ENCODE measurements at regions not wholly inside any gene's neighbourhood (a gene's known extent, or its start where the extent isn't known, plus 50 kb on each side); places are given as distances from the start of the nearest gene placed in this dataset.

DNA sequence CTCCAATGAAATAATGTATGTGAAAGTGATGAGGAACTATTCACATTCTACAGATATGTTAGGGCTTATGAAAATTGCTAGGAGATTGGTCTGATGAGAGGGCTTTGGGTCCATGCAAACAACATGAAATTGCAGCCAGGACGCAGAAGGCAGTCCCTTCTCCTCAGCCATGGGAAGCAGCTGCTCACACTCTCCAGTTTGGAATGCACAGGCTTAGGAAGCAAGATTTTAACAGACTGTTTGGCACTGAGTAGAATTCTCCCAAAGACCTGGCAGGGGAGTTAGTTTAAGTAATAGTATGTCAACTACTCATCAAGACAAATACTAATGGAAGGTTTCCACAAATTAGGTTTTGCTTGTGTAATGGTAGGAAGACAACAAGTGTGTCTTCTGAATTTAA is 500.7 kb upstream of the ARRDC4 start:
- DNase-seq (no peak), ATAC-seq (no peak)
- no peaks in the 10 kb centered on the region for H3K9me3 ChIP-seq (ENCODE audit: control insufficient read depth, low read length, poor library complexity, severe bottlenecking)
- Mint-ChIP-seq H3K4me1 (no peaks in the 10 kb centered on the region), H3K36me3 (ENCODE audit: low read depth) (no peaks in the 10 kb centered on the region), H3K4me3 (no peak overlapping the region), H3K27me3 (no peaks in the 10 kb centered on the region), H3K27ac (no peak overlapping the region)

DNA sequence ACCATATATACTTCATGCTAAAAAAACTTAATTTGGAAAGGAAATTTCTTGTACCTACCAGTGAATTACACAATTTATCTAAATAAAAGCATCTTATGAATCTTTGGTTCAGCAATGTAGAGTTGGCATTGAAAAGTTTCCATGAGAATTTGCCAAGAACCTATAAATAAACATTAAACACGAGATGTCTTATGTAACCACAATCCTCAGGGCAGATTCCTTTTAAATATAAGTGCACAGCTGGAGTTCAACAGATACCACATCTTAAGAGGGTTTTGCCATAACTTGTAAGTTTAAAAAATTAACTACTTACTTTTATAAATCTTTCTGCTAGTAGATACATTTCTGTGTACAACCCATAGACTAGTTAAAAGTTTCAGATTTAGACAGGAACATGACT is 499.3 kb upstream of the ARRDC4 start:
- DNase-seq (no peak), ATAC-seq (no peak)
- Mint-ChIP-seq H3K4me3 (no peak overlapping the region), H3K27me3 (no peaks in the 10 kb centered on the region), H3K36me3 (ENCODE audit: low read depth) (no peaks in the 10 kb centered on the region), H3K4me1 (no peaks in the 10 kb centered on the region), H3K27ac (no peak overlapping the region)
- no peaks in the 10 kb centered on the region for H3K9me3 ChIP-seq (ENCODE audit: control insufficient read depth, low read length, poor library complexity, severe bottlenecking)

DNA sequence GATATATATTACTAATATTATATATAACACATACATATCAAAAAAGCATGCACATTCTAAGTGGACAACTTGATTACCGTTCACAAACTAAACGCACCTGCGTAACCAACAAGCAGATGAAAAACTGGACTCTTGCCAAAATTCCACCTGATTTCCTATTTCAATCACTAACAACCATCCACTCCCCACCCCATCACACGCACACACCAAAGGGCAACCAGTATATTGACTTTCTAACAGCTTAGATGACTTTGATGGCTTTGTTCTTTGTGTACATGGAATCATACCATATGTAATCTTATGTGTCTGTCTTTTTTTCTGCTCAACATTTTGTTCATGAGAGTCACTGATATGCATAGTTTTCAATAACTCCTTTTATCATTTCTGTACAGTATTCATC is 496.8 kb upstream of the ARRDC4 start:
- ATAC-seq (no peak), DNase-seq (no peak)
- no peaks in the 10 kb centered on the region for H3K27me3 Mint-ChIP-seq
- H3K4me1 Mint-ChIP-seq, result no peaks in the 10 kb centered on the region
- no peaks in the 10 kb centered on the region for H3K36me3 Mint-ChIP-seq (ENCODE audit: low read depth)
- no peak overlapping the region for H3K27ac Mint-ChIP-seq
- no peaks in the 10 kb centered on the region for H3K9me3 ChIP-seq (ENCODE audit: control insufficient read depth, low read length, poor library complexity, severe bottlenecking)
- H3K4me3 Mint-ChIP-seq, result no peak overlapping the region

DNA sequence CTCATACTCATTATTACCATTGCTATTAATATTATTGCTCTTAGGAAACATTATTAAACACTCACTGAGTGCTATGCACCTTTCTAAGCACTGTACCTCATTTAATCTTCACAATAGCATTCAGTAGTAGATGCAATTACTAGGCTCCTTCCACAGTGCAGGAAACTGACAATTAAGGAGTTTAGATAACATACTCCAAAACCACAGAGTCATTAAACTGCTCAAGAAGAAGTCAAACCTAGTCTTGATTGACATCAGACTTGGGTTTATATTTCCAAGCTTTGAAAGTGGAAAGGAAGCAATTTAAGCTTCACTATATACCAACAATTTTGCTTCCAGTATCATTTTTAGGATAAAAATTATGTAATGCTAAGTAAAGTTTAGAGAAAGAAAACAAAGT is 490.1 kb upstream of the ARRDC4 start:
- ATAC-seq (no peak), DNase-seq (no peak)
- Mint-ChIP-seq H3K4me3 (no peak overlapping the region), H3K36me3 (ENCODE audit: low read depth) (no peaks in the 10 kb centered on the region), H3K27ac (no peak overlapping the region), H3K4me1 (no peaks in the 10 kb centered on the region), H3K27me3 (no peaks in the 10 kb centered on the region)
- H3K9me3 ChIP-seq (ENCODE audit: control insufficient read depth, low read length, poor library complexity, severe bottlenecking), result no peaks in the 10 kb centered on the region

DNA sequence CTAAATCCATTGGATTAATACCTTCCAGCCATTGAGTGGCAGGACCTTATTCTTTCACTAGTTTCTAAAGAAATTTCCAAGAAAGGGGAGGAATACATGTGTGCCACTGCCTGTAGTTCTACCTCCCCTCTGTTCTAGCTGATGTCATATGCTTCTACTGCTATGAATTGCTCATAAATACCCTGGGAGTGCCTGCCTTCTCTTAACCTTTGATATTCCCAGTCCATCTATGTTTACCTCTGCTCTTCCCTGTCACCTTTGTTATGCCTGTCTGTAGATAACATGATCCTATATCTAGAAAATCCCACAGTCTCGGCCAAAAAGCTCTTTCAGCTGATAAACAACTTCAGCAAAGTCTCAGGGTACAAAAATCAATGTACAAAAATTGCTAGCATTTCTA is 486.9 kb upstream of the ARRDC4 start:
- Mint-ChIP-seq H3K27ac (no peak overlapping the region), H3K4me1 (no peaks in the 10 kb centered on the region), H3K36me3 (ENCODE audit: low read depth) (no peaks in the 10 kb centered on the region), H3K27me3 (no peaks in the 10 kb centered on the region), H3K4me3 (no peak overlapping the region)
- DNase-seq (no peak), ATAC-seq (no peak)
- H3K9me3 ChIP-seq (ENCODE audit: control insufficient read depth, low read length, poor library complexity, severe bottlenecking), result no peaks in the 10 kb centered on the region

DNA sequence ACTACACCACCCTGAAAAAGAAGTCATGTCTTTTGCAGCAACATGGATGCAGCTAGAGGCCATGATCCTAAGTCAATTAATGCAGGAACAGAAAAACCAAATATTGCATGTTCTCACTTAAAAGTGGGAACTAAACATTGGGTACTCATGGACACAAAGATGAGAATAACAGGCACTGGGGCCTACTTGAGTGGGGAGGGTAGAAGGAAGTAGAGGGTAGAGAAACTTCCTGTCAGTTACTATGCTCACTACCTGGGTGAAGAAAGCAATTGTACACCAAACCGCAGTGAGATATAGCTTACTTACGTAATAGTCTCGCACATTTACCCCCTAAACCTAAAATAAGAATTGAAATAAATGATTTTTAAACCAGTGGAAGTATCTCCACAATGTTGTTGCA is 480.5 kb upstream of the ARRDC4 start:
- Mint-ChIP-seq H3K27me3 (no peaks in the 10 kb centered on the region), H3K4me1 (no peaks in the 10 kb centered on the region), H3K36me3 (ENCODE audit: low read depth) (no peaks in the 10 kb centered on the region), H3K27ac (no peak overlapping the region), H3K4me3 (no peak overlapping the region)
- H3K9me3 ChIP-seq (ENCODE audit: control insufficient read depth, low read length, poor library complexity, severe bottlenecking), result no peaks in the 10 kb centered on the region
- ATAC-seq, result no peak
- no peak for DNase-seq

DNA sequence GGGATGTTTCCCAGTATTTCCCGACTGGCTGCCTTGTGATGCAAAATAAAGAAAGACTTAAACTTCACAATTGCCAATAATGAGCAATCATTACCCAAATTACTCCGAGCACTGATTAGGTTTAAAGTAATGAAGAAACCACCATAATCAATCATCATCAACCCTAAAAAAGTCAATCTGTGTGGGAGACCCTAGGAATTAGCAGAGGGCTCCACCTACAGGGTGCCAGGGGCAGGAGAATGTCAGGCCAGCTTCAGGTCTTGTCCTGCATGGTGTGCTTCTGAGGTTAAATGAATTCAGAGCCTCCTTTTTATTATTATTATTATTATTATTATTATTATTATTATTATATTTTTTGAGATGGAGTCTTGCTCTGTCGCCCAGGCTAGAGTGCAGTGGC is 478.0 kb upstream of the ARRDC4 start:
- ATAC-seq, result no peak
- no peak for DNase-seq
- no peaks in the 10 kb centered on the region for H3K9me3 ChIP-seq (ENCODE audit: control insufficient read depth, low read length, poor library complexity, severe bottlenecking)
- Mint-ChIP-seq H3K27ac (no peak overlapping the region), H3K36me3 (ENCODE audit: low read depth) (no peaks in the 10 kb centered on the region), H3K4me3 (no peak overlapping the region), H3K4me1 (no peaks in the 10 kb centered on the region), H3K27me3 (no peaks in the 10 kb centered on the region)

DNA sequence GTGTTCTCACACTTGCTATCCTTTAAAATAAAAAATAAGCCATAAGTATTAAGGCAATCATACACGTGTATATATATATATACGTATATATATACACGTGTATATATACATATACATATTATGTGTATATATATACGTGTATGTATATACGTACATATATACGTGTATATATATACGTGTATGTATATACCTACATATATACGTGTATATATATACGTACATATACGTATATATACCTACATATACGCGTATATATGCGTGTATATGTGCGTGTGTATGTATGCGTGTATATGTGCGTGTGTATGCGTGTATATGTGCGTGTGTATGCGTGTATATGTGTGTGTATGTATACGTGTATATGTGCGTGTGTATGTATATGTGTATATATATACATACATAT is 477.3 kb upstream of the ARRDC4 start:
- Mint-ChIP-seq H3K4me3 (no peak overlapping the region), H3K27ac (no peak overlapping the region), H3K4me1 (no peaks in the 10 kb centered on the region), H3K36me3 (ENCODE audit: low read depth) (no peaks in the 10 kb centered on the region), H3K27me3 (no peaks in the 10 kb centered on the region)
- H3K9me3 ChIP-seq (ENCODE audit: control insufficient read depth, low read length, poor library complexity, severe bottlenecking), result no peaks in the 10 kb centered on the region
- DNase-seq (no peak), ATAC-seq (no peak)

DNA sequence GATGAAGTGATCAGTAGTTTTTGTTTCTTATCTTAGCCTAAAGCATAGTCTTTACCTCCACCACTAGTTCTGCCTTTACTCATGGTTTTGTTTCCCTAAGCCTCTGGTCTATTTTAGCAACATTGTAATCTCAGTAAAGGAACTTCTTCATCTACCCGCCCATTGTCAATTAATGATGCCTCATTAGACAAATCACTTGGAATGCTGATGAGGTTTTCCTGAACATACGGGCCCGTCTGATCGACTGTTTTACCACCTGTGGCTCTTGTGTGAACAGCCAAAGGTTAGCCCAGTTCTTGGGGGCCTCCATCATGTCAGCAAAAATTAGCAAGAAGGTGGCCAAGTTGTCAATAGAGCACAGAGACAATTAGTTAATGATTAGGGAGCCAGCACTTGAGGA is 470.1 kb upstream of the ARRDC4 start:
- Mint-ChIP-seq H3K36me3 (ENCODE audit: low read depth) (no peaks in the 10 kb centered on the region), H3K27me3 (no peaks in the 10 kb centered on the region), H3K27ac (no peak overlapping the region), H3K4me3 (no peak overlapping the region), H3K4me1 (no peaks in the 10 kb centered on the region)
- H3K9me3 ChIP-seq (ENCODE audit: control insufficient read depth, low read length, poor library complexity, severe bottlenecking), result no peaks in the 10 kb centered on the region
- DNase-seq (no peak), ATAC-seq (no peak)

DNA sequence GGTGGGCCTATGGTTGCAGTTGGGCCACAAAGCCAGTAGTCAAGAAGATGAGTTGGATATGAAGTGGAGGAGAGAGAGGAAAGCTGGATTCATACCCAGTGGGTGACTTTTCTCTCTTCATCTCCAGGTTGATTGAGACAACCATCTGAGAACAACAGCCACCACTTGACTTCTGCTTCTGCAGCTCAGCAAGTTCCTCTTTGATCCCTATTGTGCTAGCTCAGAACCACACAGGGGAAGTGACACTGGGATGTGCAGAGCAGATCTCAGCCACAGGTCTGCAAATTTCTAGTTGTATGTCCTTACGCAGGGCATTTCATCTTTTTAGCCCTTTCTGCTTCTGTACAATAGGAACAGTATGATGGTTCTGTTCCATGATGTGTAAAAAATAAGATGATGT is 459.2 kb upstream of the ARRDC4 start:
- Mint-ChIP-seq H3K36me3 (ENCODE audit: low read depth) (no peaks in the 10 kb centered on the region), H3K27ac (no peak overlapping the region), H3K27me3 (no peaks in the 10 kb centered on the region), H3K4me1 (no peaks in the 10 kb centered on the region), H3K4me3 (no peak overlapping the region)
- ATAC-seq (no peak), DNase-seq (no peak)
- H3K9me3 ChIP-seq (ENCODE audit: control insufficient read depth, low read length, poor library complexity, severe bottlenecking), result peaks cover 2% of the 10 kb centered on the region

DNA sequence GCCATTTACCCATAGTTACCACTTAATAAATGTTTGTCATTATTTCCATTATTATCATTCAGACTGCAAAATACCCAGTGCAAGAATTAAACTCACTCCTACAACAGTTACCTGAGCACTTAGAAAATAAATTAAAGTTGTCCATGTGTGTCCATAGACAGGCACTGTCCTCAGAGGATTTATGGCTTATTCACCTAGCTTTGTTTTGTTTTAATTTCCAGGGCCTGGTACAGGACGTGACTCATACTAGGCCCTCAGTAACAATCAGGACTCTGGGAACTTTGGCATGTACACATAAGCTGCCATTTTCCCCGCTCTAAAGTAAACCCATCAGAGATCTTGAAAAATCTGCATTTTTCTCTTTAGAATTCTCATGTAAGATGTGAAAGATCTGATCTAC is 458.5 kb upstream of the ARRDC4 start:
- H3K9me3 ChIP-seq (ENCODE audit: control insufficient read depth, low read length, poor library complexity, severe bottlenecking), result peaks cover 2% of the 10 kb centered on the region
- no peaks in the 10 kb centered on the region for H3K4me1 Mint-ChIP-seq

DNA sequence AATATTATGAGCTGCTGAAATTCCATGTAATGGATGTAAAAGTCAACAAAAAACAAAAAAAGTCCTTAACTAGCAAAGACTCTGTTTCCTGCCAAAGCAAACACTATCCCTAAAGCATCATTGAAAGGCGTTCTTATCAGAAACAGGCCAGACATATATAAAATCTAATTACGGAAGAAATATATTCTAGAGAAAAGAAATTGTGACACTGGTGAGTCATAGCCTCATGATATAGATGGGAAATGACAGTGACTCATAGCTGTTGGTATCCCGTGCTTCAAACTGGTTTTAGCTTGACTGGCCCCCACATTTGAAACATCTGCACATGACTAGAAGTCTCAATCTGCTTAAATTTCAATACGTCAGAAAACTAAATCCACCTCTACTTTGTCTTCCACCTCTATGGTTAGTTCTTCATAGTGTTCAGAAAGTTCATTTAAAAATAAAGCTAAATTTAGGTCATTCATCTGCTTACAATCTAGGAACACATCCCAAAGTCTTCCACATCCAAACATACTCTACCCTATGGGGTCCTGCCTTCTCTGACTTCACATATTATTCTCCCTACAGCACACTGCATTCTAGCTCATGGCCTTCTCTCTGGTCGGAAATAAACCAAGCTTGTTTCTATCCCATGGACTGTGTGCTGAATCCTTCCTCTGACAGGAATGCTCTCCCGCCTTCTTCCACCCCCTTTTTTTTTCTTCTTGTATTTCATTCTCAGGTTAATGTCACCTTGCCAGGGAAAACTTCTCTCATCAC is 456.3 kb upstream of the ARRDC4 start:
- Mint-ChIP-seq H3K4me3 (no peak overlapping the region), H3K27me3 (no peaks in the 10 kb centered on the region), H3K4me1 (no peaks in the 10 kb centered on the region), H3K36me3 (ENCODE audit: low read depth) (no peaks in the 10 kb centered on the region), H3K27ac (no peak overlapping the region)
- DNase-seq (no peak), ATAC-seq (no peak)
- H3K9me3 ChIP-seq (ENCODE audit: control insufficient read depth, low read length, poor library complexity, severe bottlenecking), result peaks cover 2% of the 10 kb centered on the region

More for the DNA sequence above, 458.5 kb upstream of the ARRDC4 start:
- Mint-ChIP-seq H3K36me3 (ENCODE audit: low read depth) (no peaks in the 10 kb centered on the region), H3K27me3 (no peaks in the 10 kb centered on the region), H3K27ac (no peak overlapping the region), H3K4me3 (no peak overlapping the region)
- DNase-seq, result no peak
- no peak for ATAC-seq

DNA sequence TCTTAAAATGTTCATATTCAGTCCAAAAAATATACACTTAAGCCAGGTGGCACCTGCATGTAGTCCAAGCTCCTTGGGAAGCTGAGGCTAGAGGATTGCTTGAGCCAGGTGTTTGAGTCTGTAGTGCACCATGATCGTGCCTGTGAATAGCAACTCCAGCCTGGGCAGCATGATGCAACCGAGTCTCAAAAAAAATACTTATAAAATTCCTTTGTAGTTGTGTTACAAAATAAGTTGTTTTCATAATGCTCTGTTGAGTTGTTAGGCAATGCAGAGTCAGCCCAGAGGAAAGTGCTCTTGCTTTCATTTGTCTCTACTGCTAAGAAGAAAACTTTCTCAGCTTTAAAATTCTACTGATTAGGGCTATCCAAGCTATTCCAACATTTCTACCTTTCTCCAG is 442.8 kb upstream of the ARRDC4 start:
- Mint-ChIP-seq H3K27me3 (no peaks in the 10 kb centered on the region), H3K4me1 (no peaks in the 10 kb centered on the region), H3K27ac (no peak overlapping the region), H3K4me3 (no peak overlapping the region), H3K36me3 (ENCODE audit: low read depth) (no peaks in the 10 kb centered on the region)
- H3K9me3 ChIP-seq (ENCODE audit: control insufficient read depth, low read length, poor library complexity, severe bottlenecking), result no peaks in the 10 kb centered on the region
- DNase-seq, result no peak
- ATAC-seq, result no peak

DNA sequence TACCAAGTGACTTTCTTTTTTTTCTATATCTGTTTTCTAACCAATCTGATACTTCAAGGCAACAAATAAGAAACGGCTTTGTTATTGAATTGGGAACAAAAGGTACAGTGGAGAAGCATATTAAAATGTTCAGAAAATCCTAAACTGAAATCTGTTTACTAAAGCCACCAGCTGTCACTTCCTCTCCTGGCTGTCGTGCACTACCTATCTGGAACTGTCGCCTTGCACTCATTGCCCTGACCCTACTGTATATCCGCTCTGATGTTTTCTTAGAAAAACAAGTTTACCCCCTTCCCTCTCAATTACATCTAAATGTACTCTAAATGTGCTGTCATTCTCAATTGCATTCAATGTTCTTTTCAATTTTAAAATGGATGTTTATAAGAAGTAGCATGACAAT is 439.8 kb upstream of the ARRDC4 start:
- Mint-ChIP-seq H3K4me1 (no peaks in the 10 kb centered on the region), H3K27me3 (no peaks in the 10 kb centered on the region)

More for the DNA sequence above, 439.8 kb upstream of the ARRDC4 start:
- Mint-ChIP-seq H3K4me3 (no peak overlapping the region), H3K36me3 (ENCODE audit: low read depth) (no peaks in the 10 kb centered on the region), H3K27ac (no peak overlapping the region)
- ATAC-seq (no peak), DNase-seq (no peak)
- H3K9me3 ChIP-seq (ENCODE audit: control insufficient read depth, low read length, poor library complexity, severe bottlenecking), result no peaks in the 10 kb centered on the region
